HG03457 (cell line): ENCODE measurements at regions not wholly inside any gene's neighbourhood (a gene's known extent, or its start where the extent isn't known, plus 50 kb on each side); places are given as distances from the start of the nearest gene placed in this dataset.
A peak's percentile ranks its signal among the peaks of the same experiment; 100 is the strongest.

ENCODE experiments used
- ATAC-seq: cut with Tn5 transposase; IDR thresholded peaks from one replicate; pipeline ENCODE4 v1.9.1; 2021; ENCODE audit warnings: moderate number of reproducible peaks; ENCODE audit not compliant: unreplicated experiment

DNA sequence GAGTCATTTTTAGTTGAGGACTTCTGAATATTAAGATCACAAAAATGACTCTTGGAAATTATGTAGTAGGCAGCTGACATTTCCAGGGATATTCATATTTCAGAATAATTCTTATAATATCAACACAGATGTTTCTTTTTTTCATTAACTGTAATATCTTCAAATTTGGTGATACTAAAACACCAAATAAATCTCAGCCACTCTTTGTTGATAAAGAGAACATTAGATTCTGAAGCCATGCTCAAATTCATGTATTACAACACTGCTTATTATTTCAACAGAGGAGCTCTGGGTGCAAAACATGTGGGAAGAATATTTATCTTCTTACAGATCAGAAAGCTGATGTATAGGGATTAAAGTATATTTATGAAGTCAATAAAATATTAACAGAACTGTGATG lies 355.4 kb downstream of the CRPPA start:
- no peak for ATAC-seq

DNA sequence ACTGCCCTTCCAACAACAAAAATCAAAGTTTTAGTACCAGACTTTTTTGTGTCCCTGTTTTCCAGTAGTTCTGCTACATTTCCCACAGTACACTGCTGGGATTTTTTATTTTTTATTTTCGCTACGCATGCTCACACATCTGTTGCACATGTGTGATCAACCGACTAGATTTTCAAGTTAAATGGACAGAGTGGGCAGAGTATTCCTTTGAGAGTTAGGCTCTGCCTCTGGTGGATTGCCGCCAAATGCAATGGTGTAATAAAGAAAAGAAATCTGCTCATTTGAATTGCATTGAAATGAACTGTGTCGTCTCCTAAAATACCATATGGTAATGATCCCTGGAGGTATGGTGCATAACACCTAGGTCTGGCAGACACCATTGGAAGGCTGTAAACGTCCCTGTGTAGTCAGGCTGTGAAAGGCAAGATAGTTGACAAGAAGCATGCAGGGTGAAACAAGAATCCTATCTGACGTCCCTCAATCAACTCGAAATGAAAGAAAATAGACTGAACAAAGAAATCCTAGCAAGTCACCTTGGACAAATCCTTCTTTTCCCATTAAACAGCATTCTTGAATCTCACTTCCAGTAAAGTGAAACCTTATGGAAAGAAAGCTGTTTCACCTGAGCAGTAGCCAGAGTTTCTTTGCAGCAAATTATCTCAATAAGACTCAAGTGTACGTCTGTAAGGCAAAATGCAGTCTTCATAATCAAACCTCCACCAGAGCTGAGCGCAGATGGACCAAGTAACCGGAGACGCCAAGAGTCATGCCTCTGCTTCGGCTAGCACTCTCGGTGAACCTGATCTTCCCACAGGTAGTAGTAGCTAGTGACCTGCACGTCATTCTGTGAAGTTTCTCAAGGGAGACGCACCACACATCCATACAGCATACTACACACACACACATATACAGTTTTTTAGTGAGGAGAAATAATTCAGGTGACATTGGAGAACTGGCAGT lies 357.3 kb downstream of the CRPPA start:
- no peak for ATAC-seq

DNA sequence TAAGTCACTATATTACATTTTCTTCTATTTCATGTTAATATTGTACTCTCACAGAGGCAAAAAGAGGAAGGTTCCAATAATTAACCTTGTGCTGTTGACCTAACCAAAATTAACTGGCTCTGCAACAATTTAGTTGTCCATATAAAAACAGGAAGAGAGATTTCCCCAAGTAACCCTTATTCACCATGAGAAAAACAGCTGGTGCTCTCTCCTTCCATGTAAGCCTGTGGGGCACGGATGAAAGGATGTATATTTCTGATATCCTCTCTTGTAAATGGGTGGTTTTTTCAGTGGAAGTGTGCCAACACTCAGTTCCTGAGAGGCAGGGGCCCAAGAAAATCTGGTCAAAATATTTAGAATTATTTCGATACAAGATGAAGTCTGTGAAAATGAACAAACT lies 358.1 kb downstream of the CRPPA start:
- ATAC-seq: no peak

DNA sequence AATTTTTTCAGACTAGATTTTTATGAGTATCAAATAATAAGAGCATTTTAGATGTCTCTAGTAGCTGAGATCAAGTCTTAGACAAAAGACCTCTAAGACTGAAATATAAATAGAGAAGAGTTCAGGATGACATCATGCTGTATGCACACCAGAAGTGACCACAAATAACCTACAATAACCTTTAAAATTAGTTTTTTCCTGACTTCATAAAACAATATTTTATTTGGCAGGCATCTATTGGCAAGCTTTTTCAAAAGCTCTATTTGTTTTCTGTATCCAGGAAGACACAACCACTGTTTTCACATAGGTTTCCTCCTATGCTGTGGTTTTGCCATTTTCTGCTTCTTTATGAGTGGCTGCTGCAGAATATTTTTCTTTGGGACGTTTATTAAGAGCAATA lies 359.1 kb downstream of the CRPPA start:
- no peak for ATAC-seq

DNA sequence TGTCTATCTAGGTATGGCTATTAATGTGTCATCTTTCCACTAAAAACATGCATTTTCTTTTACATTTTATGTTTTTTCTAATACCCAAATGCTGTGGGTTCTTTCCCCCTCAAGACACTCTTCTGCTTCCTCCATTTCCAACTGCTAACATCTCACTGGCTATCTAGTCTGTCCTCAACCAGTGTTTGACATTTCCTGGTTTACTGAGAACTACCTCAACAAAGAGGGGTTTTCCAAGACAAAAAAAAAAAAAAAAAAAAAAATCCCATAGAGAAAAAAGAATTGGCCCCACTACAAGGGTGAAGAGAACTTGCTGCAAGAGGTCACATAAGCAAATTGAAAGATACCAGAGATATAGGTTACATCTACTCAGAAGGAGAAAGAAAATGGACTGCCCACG lies 359.7 kb downstream of the CRPPA start:
- ATAC-seq: peak; percentile 65

DNA sequence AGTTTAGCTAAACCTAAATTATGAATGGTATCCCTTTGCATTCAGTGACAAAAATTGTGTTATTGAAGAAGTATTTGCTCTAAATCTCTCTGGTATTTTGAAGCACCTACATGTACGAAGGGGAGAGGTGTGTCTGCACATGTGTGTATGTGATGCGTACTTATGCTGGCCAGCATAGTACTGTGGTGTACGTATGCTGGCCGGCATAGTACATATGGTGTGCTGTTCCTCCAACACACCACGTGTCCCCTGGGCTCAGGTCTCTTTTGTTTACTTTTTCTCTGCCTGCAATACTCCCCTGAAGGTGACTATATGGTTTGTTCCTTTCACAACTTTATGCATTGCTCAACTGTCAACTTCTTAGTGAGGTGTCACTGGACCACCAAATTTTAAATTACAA lies 360.3 kb downstream of the CRPPA start:
- ATAC-seq: no peak

DNA sequence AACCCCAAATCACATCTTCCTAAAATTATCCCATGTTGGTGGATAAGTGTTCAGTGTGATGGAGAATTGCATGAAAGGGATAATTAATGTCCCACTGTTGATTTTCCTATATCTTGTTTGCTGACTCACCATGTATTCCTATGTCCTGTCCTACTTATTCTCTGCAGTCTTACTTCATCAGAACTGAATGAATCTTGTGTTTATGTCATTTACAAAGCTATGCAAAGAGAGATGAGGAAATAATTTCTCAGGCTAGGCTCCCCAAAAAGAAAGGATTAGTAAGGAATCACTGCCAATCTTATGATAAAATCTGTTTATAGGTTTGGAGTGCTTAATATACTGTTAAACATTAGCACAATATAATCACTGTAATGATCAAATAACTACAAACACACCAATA lies 360.8 kb downstream of the CRPPA start:
- no peak for ATAC-seq

DNA sequence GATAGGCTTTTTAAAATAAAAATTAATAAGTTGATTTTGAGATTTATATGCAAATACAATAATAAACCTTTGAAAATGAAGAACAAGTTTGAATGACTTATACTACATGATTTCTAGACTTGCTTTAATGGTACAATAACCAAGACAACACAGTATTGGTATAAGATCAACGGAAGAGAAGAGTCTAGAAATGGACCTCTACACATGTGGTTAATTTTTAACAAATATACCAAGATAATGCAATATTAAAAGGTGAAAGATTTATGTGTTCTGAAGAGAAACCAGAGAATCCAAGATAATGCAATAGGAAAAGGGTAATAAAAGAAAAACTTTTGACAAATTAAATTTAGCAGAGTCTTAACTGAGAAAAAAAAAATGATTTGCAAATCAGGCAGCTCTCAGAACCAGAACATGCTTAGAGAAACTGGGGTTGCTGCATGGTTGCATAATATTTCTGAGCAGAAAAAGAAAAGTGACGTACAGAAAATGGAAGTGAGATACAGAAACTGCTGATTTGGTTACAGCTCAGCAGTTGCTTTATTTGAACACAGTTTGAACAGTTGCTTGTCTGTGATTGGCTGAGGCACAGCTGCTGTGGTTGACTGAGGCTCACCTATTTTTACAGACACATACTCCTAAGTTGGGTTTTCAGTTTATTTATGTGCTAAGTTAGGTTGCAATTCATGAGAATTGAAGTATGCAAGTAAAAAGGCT lies 365.9 kb downstream of the CRPPA start:
- ATAC-seq: no peak

DNA sequence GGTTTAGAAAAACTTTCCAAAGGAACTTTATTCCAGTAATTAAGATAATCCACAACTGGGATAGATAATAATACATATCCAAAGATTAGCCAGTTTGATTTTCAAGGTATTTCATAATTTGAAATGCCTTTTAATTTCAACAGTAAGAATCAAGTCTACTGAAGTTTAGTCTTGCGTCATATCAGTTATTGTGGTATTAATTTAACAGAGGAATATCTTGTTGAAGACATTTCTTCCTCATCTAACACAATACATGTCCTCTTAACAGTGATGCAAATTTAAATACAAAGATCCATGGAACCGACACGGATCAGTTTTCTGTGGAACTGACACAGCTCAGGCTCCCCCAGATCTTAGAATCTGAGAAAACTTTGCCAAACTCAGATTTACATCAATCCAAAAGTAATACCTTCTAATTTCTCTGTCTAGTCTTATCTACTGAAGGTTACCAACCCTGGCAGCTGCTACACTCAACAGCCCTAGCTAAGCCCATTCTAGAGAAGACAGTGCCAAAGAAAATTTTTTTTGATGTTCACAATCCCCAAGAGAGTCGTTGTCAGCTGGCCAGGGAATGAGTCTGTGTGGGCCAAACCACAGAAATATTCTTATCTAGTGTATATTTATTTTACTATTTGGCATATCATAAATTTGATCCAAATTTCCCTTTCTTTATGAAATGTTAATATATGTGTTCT lies 365.2 kb upstream of the MEOX2 start:
- ATAC-seq: no peak

DNA sequence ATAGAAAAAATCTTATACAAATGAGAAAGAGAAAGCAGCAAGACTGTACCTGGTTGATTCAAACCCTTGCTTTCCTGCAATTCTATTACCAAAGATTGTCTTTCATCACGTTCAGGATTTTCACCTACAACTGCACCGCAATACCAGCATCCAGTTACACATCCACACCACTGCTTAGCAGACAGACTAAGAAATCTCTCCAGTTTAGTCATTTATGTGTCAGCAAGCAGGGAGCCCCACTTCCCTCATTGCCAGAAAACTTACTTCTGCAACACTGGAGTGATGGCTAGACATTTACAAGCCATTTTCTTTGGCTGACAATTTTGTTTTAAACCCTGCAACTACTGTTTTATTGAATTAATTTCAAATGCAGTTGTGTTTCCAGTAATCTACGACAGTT lies 359.6 kb upstream of the MEOX2 start:
- no peak for ATAC-seq

DNA sequence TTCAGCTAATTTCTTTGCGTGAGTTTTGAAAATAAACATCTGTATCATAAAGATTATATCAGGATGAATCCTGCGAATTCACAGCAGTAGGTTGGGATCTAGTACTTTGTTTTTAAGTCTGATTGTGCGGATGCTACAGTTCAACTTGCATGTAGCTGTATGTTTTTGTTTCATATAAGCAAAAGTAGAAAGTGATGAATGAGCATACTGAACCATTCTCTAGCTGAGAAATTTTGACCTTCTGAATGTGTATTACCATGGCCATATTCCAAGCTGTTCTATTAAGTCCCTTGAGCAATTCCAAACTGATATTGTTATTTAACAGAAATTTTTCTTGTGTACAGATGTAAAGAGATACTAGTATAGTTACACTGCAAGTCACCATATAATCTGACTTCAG lies 358.8 kb upstream of the MEOX2 start:
- no peak for ATAC-seq

DNA sequence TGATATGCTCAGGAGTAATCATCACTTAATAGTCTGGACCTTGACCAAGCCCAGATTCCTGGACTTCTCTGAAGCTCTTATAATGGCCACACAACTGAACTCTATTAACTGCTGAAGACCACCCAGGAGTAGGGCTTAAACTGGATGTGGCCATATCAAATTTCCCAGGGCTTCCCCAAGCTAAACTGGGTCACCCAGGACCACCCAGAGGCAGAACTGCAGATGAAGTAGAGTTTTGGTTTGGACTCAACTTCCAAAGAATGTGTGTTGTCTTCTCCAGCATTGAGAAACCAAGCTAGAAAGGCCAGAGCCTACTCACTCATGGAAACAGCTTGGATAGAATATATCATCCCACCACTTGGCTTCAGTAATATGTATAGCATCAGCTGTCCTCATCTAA lies 358.2 kb upstream of the MEOX2 start:
- no peak for ATAC-seq

DNA sequence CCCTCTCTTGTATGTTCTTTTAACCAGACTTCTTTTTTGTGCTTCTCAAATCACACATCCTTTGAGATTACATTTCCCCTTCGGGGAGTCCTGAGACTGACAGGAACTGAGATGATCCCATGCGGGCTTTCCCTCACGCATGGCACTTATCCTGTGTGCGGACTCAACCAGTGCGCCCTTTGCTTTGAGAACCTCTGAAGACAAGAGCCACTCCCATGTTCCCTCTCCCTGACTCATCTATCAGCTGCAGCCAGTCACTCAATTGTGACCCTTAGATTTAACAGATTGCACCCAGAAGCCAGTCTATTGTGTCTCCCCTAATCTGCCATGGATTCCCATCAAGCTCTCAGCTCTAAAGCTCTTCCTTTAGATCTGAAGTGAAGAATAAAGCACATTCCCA lies 353.9 kb upstream of the MEOX2 start:
- ATAC-seq: no peak

DNA sequence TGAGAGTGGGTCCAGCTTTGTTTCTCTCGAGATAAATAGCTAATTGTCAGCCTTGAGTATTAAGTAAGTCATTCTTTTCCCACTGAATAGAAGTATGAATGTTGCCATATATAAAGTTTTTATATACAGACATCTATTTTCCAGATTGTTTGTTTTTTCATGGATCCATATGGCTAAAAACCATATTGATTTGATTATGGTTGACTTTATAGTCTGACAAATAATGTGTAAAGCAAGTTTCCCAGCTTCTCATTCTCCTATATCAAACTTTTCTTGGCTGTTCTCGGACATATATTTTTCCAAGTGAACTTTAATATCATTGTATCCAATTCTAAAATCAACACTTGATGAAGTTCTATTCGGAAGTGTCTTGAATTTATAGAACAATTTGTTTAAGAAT lies 352.4 kb upstream of the MEOX2 start:
- no peak for ATAC-seq

DNA sequence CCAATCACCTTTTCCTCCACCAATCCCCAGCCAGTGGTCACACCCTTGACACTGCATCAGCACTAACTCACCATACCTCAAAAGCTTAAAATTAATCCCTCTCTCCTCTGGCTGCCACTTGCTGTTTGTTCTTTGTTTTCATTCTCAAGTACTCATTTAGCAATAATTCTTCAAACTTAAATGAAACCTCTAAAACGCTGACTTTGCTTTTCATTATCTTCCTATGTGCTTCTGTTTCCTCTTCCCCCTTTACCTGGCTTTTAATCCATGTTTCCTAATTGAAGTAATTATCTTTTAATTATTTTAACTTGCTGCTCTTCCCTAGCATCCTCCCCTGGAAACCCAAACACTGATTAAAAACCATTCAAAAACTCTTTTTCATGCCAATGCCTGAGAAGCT lies 348.9 kb upstream of the MEOX2 start:
- no peak for ATAC-seq

DNA sequence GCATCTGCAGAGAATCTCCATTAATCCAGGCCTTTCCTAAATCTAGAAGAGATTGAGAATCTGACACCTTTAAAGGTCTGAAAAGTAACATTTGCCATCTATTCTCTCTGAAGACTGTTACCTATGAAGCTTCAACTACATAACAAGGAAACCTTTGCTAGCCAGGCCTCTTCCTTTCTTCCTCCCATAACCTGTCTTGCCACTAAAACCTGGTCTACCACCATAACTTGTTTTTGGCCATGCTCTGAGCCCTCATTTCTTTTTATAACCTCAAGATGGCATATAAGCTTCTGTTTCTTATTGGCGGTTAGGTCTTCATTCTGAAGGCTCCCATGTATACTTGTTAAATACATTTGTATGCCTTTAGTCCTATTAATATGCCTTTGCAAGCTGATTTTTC lies 348.4 kb upstream of the MEOX2 start:
- ATAC-seq: no peak

DNA sequence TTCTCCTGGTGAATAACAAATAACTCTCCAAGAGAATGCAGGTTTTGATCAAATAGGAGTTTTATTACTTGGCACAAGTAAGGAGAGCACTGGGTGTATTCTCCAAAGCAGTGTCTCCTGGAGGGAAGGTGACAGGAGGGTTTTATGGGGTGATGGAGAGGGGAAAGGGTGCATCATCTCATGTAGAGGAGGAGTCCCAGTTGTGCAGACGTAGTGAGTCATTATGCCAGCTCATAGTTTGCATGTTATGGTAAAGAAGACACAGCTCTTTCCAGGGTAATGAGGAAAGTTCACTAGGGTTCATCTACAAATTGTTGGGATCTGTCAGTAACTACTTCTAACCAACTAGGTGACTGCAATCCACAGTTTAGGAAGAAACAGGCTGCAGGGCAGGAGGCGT lies 347.9 kb upstream of the MEOX2 start:
- no peak for ATAC-seq

DNA sequence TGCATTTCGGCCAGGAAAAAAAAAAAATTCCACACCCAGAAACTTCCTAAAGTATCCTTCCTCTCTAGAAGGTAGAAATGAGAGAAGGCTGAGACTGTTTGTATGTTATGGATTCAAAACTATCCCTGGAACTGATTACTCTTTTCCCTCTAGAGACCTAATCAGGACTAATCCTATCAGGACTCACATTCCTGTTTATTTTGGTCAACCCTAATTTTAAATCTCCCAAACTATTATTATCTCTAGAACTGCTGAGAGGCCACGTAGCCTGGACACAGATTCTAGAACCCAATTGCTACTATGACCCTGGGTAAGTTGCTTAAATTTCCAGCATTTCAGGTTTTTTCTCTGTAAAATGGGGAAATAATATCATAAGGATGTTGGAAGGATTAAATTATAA lies 346.8 kb upstream of the MEOX2 start:
- ATAC-seq: no peak

DNA sequence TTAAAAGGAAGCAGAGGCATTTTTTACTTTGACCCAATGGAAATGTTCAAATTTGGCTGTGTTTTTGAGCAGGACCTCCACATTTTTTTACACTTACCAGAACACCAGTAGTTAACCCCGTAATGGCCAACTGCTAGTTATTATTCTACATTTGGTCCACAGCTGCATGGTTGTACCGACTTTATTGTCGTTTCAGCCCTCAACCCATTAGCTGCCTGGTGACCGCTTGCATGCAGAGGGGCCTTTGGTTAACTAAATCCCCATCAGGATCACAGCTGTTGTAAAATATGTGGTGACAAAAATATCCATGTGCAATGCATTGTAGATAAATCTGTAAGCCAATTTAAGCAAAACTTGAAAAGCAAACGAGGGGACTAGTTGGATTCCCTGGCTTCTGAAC lies 342.2 kb upstream of the MEOX2 start:
- no peak for ATAC-seq

DNA sequence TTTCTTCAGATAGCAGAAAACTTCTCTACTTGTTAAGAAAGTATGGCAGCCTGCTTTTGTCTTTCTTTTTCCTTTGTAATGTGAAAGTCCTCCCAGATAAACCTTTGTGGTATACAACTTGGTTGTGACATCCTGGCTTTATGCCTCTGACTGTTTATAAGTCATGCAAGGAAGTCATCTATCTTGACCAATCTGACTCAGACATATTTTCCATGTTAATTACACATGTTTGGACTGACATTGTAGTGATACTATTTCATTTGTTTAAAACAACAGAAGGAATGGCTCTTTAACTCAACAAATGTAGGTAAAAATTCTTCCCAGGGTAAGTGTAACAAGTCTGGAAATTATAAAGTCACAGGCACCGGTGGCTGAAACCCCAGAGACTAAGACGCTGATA lies 341.6 kb upstream of the MEOX2 start:
- no peak for ATAC-seq

DNA sequence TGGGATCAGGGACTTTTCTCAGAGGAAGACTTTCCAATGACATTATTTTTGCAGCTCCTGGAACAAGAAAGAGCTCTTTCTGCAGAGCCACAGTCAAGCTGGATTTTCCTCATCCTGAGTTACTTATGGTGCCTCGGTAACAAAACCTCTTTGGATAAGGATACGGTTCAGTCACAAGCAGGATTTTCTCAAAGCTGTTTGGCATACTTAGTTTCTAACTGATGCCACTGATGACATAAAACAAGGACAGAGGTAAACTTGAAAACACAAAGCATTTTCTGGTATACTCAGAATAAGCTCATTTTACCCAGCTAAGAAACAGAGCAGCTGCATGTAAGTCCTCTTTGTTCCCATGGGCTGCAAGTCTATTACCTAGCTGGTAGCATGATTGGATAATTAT lies 340.9 kb upstream of the MEOX2 start:
- no peak for ATAC-seq
